ENCODE measurements at regions not wholly inside any gene's neighbourhood (a gene's known extent, or its start where the extent isn't known, plus 50 kb on each side); places are given as distances from the start of the nearest gene placed in this dataset.

- TF ChIP-seq POLR2A (IDR thresholded peaks at IDR 0.05) (no peak), CTCF (IDR thresholded peaks at IDR 0.05) (no peak), POLR2AphosphoS5 (IDR thresholded peaks at IDR 0.05; ENCODE audit: insufficient read depth in 1 of 2, low read depth in 1 of 2) (no peak)
Observed at GRCh38 chr9:16136451-16136850, 583.6 kb downstream of the CCDC171 start.
